Mesenchymal stem cell (in vitro differentiated cells and primary cell): ENCODE measurements at regions not wholly inside any gene's neighbourhood (a gene's known extent, or its start where the extent isn't known, plus 50 kb on each side); places are given as distances from the start of the nearest gene placed in this dataset.

ENCODE experiments used
- DNase-seq: peaks from one replicate; pipeline ENCODE4 v3.0.0-alpha.2; 2013
- H2AFZ ChIP-seq: one replicate; pipeline ENCODE4 v1.6.1; 2013; ENCODE audit warnings: low read depth, mild to moderate bottlenecking, control low read depth, inconsistent platforms, low read length, moderate library complexity
- H2AK5ac ChIP-seq: 2 replicates; pipeline ENCODE4 v1.6.1; 2013; ENCODE audit warnings: low read length, moderate library complexity, mild to moderate bottlenecking, inconsistent platforms; ENCODE audit not compliant: severe bottlenecking
- H2BK120ac ChIP-seq: one replicate; pipeline ENCODE4 v1.6.1; 2013; ENCODE audit warnings: low read depth, mild to moderate bottlenecking, inconsistent platforms, low read length, moderate library complexity
- H2BK12ac ChIP-seq, 2 experiments: one replicate each; pipeline ENCODE4 v1.6.1; 2013; ENCODE audit warnings: inconsistent platforms in 2 of 2, low read length in 2 of 2, mild to moderate bottlenecking in 2 of 2, moderate library complexity in 2 of 2, control low read depth in 1 of 2
- H2BK15ac ChIP-seq: one replicate; pipeline ENCODE4 v1.6.1; 2013; ENCODE audit warnings: mild to moderate bottlenecking, low read depth, inconsistent platforms; ENCODE audit not compliant: poor library complexity, severe bottlenecking
- H2BK5ac ChIP-seq: 2 replicates; pipeline ENCODE4 v1.6.1; 2013; ENCODE audit warnings: low read depth, mild to moderate bottlenecking, low read length, control low read depth, inconsistent platforms; ENCODE audit not compliant: poor library complexity, severe bottlenecking
- H3K14ac ChIP-seq, 2 experiments: one replicate each; pipeline ENCODE4 v1.6.1; 2013; ENCODE audit warnings: inconsistent platforms in 2 of 2, low read length in 2 of 2, control low read depth in 1 of 2, mild to moderate bottlenecking in 1 of 2, moderate library complexity in 1 of 2
- H3K18ac ChIP-seq, 2 experiments: one replicate each; pipeline ENCODE4 v1.6.1; 2013; ENCODE audit warnings: inconsistent platforms in 2 of 2, low read length in 2 of 2, control low read depth in 1 of 2, low read depth in 1 of 2, mild to moderate bottlenecking in 1 of 2
- H3K23ac ChIP-seq, 2 experiments: one replicate each; pipeline ENCODE4 v1.6.1; 2013; ENCODE audit warnings: inconsistent platforms in 2 of 2, low read length in 2 of 2, mild to moderate bottlenecking in 2 of 2, moderate library complexity in 2 of 2, control low read depth in 1 of 2
- H3K27ac ChIP-seq: 2 replicates; pipeline ENCODE4 v1.5.1; 2013; ENCODE audit warnings: mild to moderate bottlenecking, moderate library complexity, low read length, control low read depth, inconsistent platforms; ENCODE audit not compliant: poor library complexity, severe bottlenecking
- H3K27me3 ChIP-seq, 2 experiments: 2 replicates each; pipeline versions ENCODE4 v1.6.1 to v1.7.0; 2013; ENCODE audit warnings: low read length in 2 of 2, mild to moderate bottlenecking in 2 of 2, moderate library complexity in 2 of 2, control low read depth in 1 of 2, inconsistent platforms in 1 of 2; ENCODE audit not compliant: control insufficient read depth in 1 of 2, insufficient read depth in 1 of 2
- H3K36me3 ChIP-seq, 2 experiments: 2 replicates each; pipeline versions ENCODE4 v1.6.1 to v1.7.0; 2013; ENCODE audit warnings: low read length in 2 of 2, control low read depth in 1 of 2, inconsistent platforms in 1 of 2, low read depth in 1 of 2, mild to moderate bottlenecking in 1 of 2; ENCODE audit not compliant: insufficient read depth in 2 of 2, control insufficient read depth in 1 of 2
- H3K4ac ChIP-seq, 2 experiments: one replicate each; pipeline ENCODE4 v1.6.1; 2013; ENCODE audit warnings: inconsistent platforms in 2 of 2, low read length in 2 of 2, mild to moderate bottlenecking in 2 of 2, moderate library complexity in 2 of 2, control low read depth in 1 of 2, low read depth in 1 of 2
- H3K4me1 ChIP-seq: 2 replicates; pipeline ENCODE4 v1.6.1; 2013; ENCODE audit warnings: low read depth, low read length, control low read depth; ENCODE audit not compliant: control insufficient read depth, insufficient read depth
- H3K4me2 ChIP-seq: 2 replicates; pipeline ENCODE4 v1.6.1; 2013; ENCODE audit warnings: low read length, mild to moderate bottlenecking, inconsistent platforms; ENCODE audit not compliant: poor library complexity, severe bottlenecking
- H3K4me3 ChIP-seq, 2 experiments: 2 replicates each; pipeline versions ENCODE4 v1.5.1 to v1.7.0; 2013; ENCODE audit warnings: low read length in 2 of 2, mild to moderate bottlenecking in 2 of 2, control low read depth in 1 of 2, low read depth in 1 of 2; ENCODE audit not compliant: insufficient read depth in 1 of 2
- H3K79me1 ChIP-seq: replicated peaks from 2 replicates; pipeline ENCODE4 v1.6.1; 2013; ENCODE audit warnings: mild to moderate bottlenecking, control low read depth, low read length, inconsistent platforms; ENCODE audit not compliant: poor library complexity, severe bottlenecking
- H3K9ac ChIP-seq: 2 replicates; pipeline ENCODE4 v1.7.0; 2013; ENCODE audit warnings: mild to moderate bottlenecking, low read length, moderate library complexity
- H3K9me3 ChIP-seq: 2 replicates; pipeline ENCODE4 v1.7.0; 2013; ENCODE audit warnings: mild to moderate bottlenecking, low read length; ENCODE audit not compliant: control insufficient read depth
- H4K8ac ChIP-seq: one replicate; pipeline ENCODE4 v1.6.1; 2013; ENCODE audit warnings: inconsistent platforms, mild to moderate bottlenecking, low read length, moderate library complexity
- H4K91ac ChIP-seq: one replicate; pipeline ENCODE4 v1.6.1; 2013; ENCODE audit warnings: mild to moderate bottlenecking, low read length, inconsistent platforms
- WGBS: methylation state at CpG from one replicate; pipeline ENCODE4 v1.1.7; 2013; ENCODE audit warnings: mixed read lengths; 5-methylcytosine and 5-hydroxymethylcytosine counted together

DNA sequence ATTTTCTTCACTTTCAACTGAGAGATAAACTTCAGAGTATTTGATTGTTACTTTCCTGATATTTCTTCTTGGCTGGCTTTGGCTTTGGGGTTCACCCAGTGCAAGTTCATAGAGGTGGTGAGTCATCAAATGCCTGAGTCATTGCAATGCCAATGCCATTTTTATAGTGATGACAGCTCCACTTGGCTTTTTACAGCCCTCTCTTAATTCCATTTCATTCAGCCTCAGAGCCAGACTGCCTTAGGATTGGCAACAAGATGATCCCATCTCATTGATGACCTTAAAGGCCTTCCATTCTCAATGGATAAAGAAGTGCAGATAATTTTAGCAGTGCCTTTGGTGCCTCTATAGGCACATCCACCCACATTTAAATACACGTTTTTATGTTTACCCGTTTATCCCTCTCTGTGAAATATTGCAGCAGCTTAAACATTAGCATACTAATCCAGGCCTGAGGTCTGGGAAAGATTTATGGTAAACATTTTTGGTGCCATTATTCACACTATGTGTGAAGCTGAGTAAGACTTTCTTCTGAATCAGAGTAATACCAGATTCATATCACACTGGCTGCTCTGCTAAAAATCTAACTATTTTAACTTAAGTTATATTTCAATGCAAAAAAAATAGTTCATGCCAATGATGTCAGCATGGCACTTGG lies 88.9 kb upstream of the TYRP1 start:
- Histone ChIP-seq H3K9ac (no peak overlapping the region), H3K4ac (no peak overlapping the region), H3K4me3 (no peak overlapping the region), H3K4me2 (no peak overlapping the region), H2BK120ac (no peak overlapping the region), H3K14ac (no peak overlapping the region), H2BK15ac (no peak overlapping the region), H3K36me3 (no peaks in the 10 kb centered on the region), H4K91ac (no peak overlapping the region), H3K79me1 (no peaks in the 10 kb centered on the region), H4K8ac (no peak overlapping the region), H3K4me1 (no peaks in the 10 kb centered on the region), H3K23ac (no peak overlapping the region), H3K27me3 (no peaks in the 10 kb centered on the region), H3K27ac (no peak overlapping the region), H2BK12ac (no peak overlapping the region), H2AFZ (no peak overlapping the region), H2AK5ac (no peak overlapping the region), H3K18ac (no peak overlapping the region), H2BK5ac (no peak overlapping the region), H3K9me3 (no peaks in the 10 kb centered on the region)
- no CpG with 5 or more reads among the region's 2 CpGs for WGBS
- DNase-seq, result peak; percentile 56

DNA sequence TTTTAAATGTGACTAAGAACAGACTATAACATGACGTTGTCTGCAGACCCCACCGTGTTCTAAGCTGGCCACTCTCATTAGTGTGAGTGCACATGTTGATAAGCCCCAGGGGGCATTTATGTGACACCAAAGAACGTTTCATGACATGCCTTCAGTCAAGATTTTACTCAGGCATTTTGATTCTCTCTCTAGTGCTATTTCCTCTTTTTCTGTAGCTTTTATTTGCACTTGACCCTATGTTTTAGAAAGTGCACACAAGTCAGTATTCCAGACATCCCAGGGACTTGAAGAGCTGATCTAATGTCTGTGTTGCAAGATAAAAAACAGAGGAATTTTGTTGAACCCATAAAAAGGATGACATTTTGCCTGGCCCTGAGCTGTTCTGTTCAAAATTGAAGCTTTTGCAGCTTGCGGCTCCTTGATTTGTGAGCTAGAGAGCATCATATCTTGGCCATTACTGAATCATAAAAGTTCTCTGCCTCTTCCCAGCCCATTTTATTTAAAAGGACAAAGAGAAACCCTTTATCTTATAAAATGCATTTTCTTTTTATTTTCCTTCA lies 80.9 kb upstream of the TYRP1 start:
- H2AK5ac ChIP-seq, result no peak overlapping the region
- H4K91ac ChIP-seq, result no peak overlapping the region
- no peaks in the 10 kb centered on the region for H3K9me3 ChIP-seq
- H4K8ac ChIP-seq, result no peak overlapping the region
- no peak overlapping the region for H3K9ac ChIP-seq
- no peak overlapping the region for H3K18ac ChIP-seq
- no peak overlapping the region for H3K4ac ChIP-seq
- no peak overlapping the region for H2BK5ac ChIP-seq
- H3K23ac ChIP-seq, result no peak overlapping the region
- no peak overlapping the region for H2AFZ ChIP-seq
- WGBS, result 38% methylated on average over 4 of the region's 4 CpGs
- H3K79me1 ChIP-seq, result no peaks in the 10 kb centered on the region
- H3K14ac ChIP-seq, result no peak overlapping the region
- peaks cover 0 to 6% of the 10 kb centered on the region in 2 experiments for H3K27me3 ChIP-seq
- no peaks in the 10 kb centered on the region for H3K36me3 ChIP-seq
- no peak overlapping the region for H2BK120ac ChIP-seq
- H2BK15ac ChIP-seq, result no peak overlapping the region
- H3K27ac ChIP-seq, result no peak overlapping the region
- H3K4me1 ChIP-seq, result no peaks in the 10 kb centered on the region
- H3K4me2 ChIP-seq, result no peak overlapping the region
- no peak overlapping the region for H2BK12ac ChIP-seq
- no peak overlapping the region for H3K4me3 ChIP-seq
- peak; percentile 18 for DNase-seq

DNA sequence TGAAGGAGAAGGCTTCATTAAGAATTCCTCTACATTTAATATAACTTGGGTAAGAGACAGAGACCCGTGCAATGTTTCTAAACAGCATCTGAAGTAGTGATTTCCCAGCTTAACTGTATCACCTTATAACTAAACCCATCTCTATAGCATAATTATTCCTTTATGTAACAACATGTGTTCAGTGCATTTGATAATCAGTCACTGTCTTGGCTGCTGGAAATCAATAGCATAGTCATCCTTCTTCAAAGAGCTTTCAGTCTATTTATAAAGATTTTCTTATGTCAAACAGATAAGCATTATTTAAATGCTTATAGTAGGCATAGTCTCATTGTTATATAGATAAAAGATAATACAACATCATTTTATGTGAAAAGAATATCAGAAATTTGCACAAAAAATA lies 80.1 kb upstream of the TYRP1 start:
- H3K18ac ChIP-seq, result no peak overlapping the region
- no peak overlapping the region for H3K9ac ChIP-seq
- no peak overlapping the region for H2BK12ac ChIP-seq
- no peak overlapping the region for H2AFZ ChIP-seq
- H3K9me3 ChIP-seq, result no peaks in the 10 kb centered on the region
- no peak overlapping the region for H3K27ac ChIP-seq
- H3K4me3 ChIP-seq, result no peak overlapping the region
- WGBS, result 71% methylated on average over 1 of the region's 1 CpG
- no peak overlapping the region for H4K91ac ChIP-seq
- H3K4me2 ChIP-seq, result no peak overlapping the region
- H3K4ac ChIP-seq, result no peak overlapping the region
- H2BK5ac ChIP-seq, result no peak overlapping the region
- no peak overlapping the region for H3K23ac ChIP-seq
- H3K14ac ChIP-seq, result no peak overlapping the region
- no peaks in the 10 kb centered on the region for H3K36me3 ChIP-seq
- no peak overlapping the region for H2BK120ac ChIP-seq
- H2AK5ac ChIP-seq, result no peak overlapping the region
- H4K8ac ChIP-seq, result no peak overlapping the region
- DNase-seq, result no peak
- H3K4me1 ChIP-seq, result no peaks in the 10 kb centered on the region
- H2BK15ac ChIP-seq, result no peak overlapping the region
- H3K79me1 ChIP-seq, result no peaks in the 10 kb centered on the region
- H3K27me3 ChIP-seq, result peaks cover 0 to 6% of the 10 kb centered on the region in 2 experiments

DNA sequence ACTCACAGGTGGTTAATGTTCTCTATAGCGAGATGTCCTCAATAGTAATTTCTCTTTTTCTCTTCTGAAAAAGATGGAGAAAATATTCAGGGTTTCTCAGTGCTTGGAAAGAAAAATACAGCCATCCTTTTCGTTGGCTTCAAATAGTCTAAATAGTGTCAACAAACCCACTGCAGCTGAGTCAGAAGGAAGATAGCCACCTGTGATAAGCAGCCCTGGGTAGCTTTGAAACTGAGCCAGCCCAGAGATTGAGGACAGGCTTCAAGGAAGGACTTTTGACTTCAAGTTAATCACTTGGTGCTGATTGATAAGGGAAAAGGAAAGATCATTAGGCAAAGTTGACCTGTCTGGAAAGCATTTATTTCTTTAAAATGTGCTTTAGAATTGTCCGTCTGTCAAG lies 78.7 kb upstream of the TYRP1 start:
- Histone ChIP-seq H3K4me3 (no peak overlapping the region), H2AFZ (no peak overlapping the region), H3K4ac (no peak overlapping the region), H3K79me1 (no peaks in the 10 kb centered on the region), H2BK15ac (no peak overlapping the region), H3K4me1 (no peaks in the 10 kb centered on the region), H3K14ac (no peak overlapping the region), H4K8ac (no peak overlapping the region), H3K4me2 (no peak overlapping the region), H2BK12ac (no peak overlapping the region), H3K27ac (no peak overlapping the region), H2AK5ac (no peak overlapping the region), H3K23ac (no peak overlapping the region), H3K27me3 (peaks cover 0 to 6% of the 10 kb centered on the region in 2 experiments), H2BK5ac (no peak overlapping the region), H3K18ac (no peak overlapping the region), H3K36me3 (no peaks in the 10 kb centered on the region), H4K91ac (no peak overlapping the region), H3K9me3 (no peaks in the 10 kb centered on the region), H3K9ac (no peak overlapping the region), H2BK120ac (no peak overlapping the region)
- no peak for DNase-seq
- WGBS, result 96% methylated on average over 3 of the region's 3 CpGs
